Right lobe of liver (tissue), 6 donors: ENCODE measurements at regions not wholly inside any gene's neighbourhood (a gene's known extent, or its start where the extent isn't known, plus 50 kb on each side); places are given as distances from the start of the nearest gene placed in this dataset.

ENCODE experiments used
- ATAC-seq, 4 donors: fragments of 200-7000 bp; cut with Tn5 transposase; one replicate each; pipeline ENCODE4 v1.9.1; 2020; ENCODE audit warnings: mild to moderate bottlenecking in 4 of 4, moderate library complexity in 4 of 4
- DNase-seq, 3 donors: peaks; one replicate each; pipeline ENCODE4 v3.0.0-alpha.2; 2020
- H3K27ac ChIP-seq, 3 donors: fragments of 200-600 bp; one replicate each; pipeline ENCODE4 v1.8.0; 2022
- H3K27me3 ChIP-seq, 2 donors: fragments of 200-600 bp; one replicate each; pipeline ENCODE4 v1.8.0; 2022
- H3K36me3 ChIP-seq, 4 donors: fragments of 200-600 bp; sonication (generic) in 1 of 4; one replicate each; pipeline versions ENCODE4 v1.5.1 to v1.8.0; 2017 to 2022; ENCODE audit warnings: control low read depth in 1 of 4
- H3K4me1 ChIP-seq, 4 donors: fragments of 200-600 bp; sonication (generic) in 1 of 4; one replicate each; pipeline versions ENCODE4 v1.5.1 to v1.8.0; 2017 to 2022; ENCODE audit warnings: control low read depth in 1 of 4
- H3K4me3 ChIP-seq, 3 donors: fragments of 200-600 bp; one replicate each; pipeline ENCODE4 v1.8.0; 2022
- H3K9me3 ChIP-seq, 4 donors: fragments of 200-600 bp; sonication (generic) in 1 of 4; one replicate each; pipeline versions ENCODE4 v1.5.1 to v1.8.0; 2017 to 2022; ENCODE audit warnings: control low read depth in 1 of 4
- CTCF ChIP-seq, 4 donors: fragments of 200-600 bp in 3 of 4; fragments of 450-650 bp in 1 of 4; IDR thresholded peaks; one replicate each; pipeline versions ENCODE4 v1.5.1 to v1.8.0; 2016 to 2022; ENCODE audit warnings: antibody characterized with exemption in 4 of 4, mild to moderate bottlenecking in 2 of 4
- POLR2A ChIP-seq: fragments of 450-650 bp; IDR thresholded peaks from one replicate; pipeline ENCODE4 v1.6.1; 2017; ENCODE audit warnings: antibody characterized with exemption, mild to moderate bottlenecking
- WGBS: methylation state at CpG from one replicate; pipeline ENCODE4 v1.1.6; 2018; ENCODE audit warnings: low coverage, low lambda C conversion rate; ENCODE audit not compliant: insufficient coverage; ENCODE audit errors: missing lambda C conversion rate; 5-methylcytosine and 5-hydroxymethylcytosine counted together
- intact Hi-C, 2 donors: fragments of 100-400 bp; cut with DNase I; formaldehyde crosslinking; loops; one replicate each; pipeline versions ENCODE4 v1.11.2 to v1.14.1; 2022
- donor health status: DM: no; HTN: yes; CAD: no.
- donor health status: DM: no; HTN: no; CAD: no.
- donor health status: DM: no; HTN: no; CAD: no.
- donor health status: DM: no; HTN: yes; CAD: no.
- donor health status: DM: no; HTN: yes; CAD: no.

- no peak for TF ChIP-seq POLR2A
- no peak for TF ChIP-seq CTCF (IDR thresholded peaks at IDR 0.05)
- no peaks in the 10 kb centered on the region for H3K4me1 ChIP-seq
- H3K27me3 ChIP-seq = no peaks in the 10 kb centered on the region
- 47% methylated on average over 3 of the region's 3 CpGs for WGBS
- ATAC-seq (no peak), DNase-seq (no peak)
- intact Hi-C loops = no loop called here
- no peak overlapping the region for H3K27ac ChIP-seq
- no peak overlapping the region for H3K4me3 ChIP-seq
- no peaks in the 10 kb centered on the region for H3K9me3 ChIP-seq
- H3K36me3 ChIP-seq = no peaks in the 10 kb centered on the region
Measured at GRCh38 chr4:178081896-178082295, 639.7 kb upstream of the AGA start.

- ATAC-seq = no peak
- TF ChIP-seq POLR2A (no peak), CTCF (IDR thresholded peaks at IDR 0.05) (no peak)
- H3K4me1 ChIP-seq = no peaks in the 10 kb centered on the region
- no peak for DNase-seq
- 82% methylated on average over 1 of the region's 1 CpG for WGBS
- intact Hi-C loops = no loop called here
- H3K27ac ChIP-seq = no peak overlapping the region
- no peaks in the 10 kb centered on the region for H3K27me3 ChIP-seq
- no peaks in the 10 kb centered on the region for H3K36me3 ChIP-seq
- H3K4me3 ChIP-seq = no peak overlapping the region
- no peaks in the 10 kb centered on the region for H3K9me3 ChIP-seq
Measured at GRCh38 chr4:178082906-178083305, 640.7 kb upstream of the AGA start.

GRCh38 chr4:178083968-178084367 is 641.7 kb upstream of the AGA start:
- H3K9me3 ChIP-seq = no peaks in the 10 kb centered on the region
- no peak overlapping the region for H3K27ac ChIP-seq
- H3K4me1 ChIP-seq = no peaks in the 10 kb centered on the region
- TF ChIP-seq CTCF (IDR thresholded peaks at IDR 0.05) = no peak
- no peak for TF ChIP-seq POLR2A
- intact Hi-C loops = no loop called here
- no peaks in the 10 kb centered on the region for H3K36me3 ChIP-seq
- ATAC-seq = no peak
- WGBS = 35% methylated on average over 2 of the region's 5 CpGs
- no peak for DNase-seq
- no peak overlapping the region for H3K4me3 ChIP-seq
- H3K27me3 ChIP-seq = no peaks in the 10 kb centered on the region

GRCh38 chr4:178086320-178086719 is 644.1 kb upstream of the AGA start:
- Histone ChIP-seq H3K36me3 (no peaks in the 10 kb centered on the region), H3K4me3 (no peak overlapping the region), H3K27ac (no peak overlapping the region), H3K27me3 (no peaks in the 10 kb centered on the region), H3K4me1 (no peaks in the 10 kb centered on the region), H3K9me3 (no peaks in the 10 kb centered on the region)
- DNase-seq (no peak), ATAC-seq (no peak)
- WGBS = 6% methylated on average over 2 of the region's 2 CpGs
- TF ChIP-seq POLR2A (no peak), CTCF (IDR thresholded peaks at IDR 0.05) (no peak)
- intact Hi-C loops = no loop called here
